ENCODE measurements at regions not wholly inside any gene's neighbourhood (a gene's known extent, or its start where the extent isn't known, plus 50 kb on each side); places are given as distances from the start of the nearest gene placed in this dataset.

DNA sequence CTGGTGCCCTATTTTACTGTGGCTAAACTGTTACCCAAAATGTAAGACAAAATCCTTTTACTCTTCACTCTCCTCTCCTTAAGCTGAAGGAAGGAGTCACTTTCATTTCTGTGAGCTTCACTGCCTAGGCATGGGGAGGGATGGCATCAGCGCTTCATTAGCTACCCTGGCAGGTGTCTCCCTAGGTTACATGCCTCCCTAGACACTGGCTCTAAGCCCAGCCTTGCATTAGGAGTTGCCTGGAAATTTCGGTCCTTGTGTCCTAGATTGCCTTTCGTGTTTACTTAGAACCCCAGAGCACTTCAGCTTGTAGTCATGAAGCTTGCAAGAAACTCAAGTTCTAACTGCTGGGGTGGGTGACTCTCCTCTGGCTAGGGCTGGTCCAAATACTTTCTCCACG, 520.5 kb upstream of the STXBP6 start:
- TF ChIP-seq EP300 (IDR thresholded peaks at IDR 0.05), result no peak
- TF ChIP-seq, protein P1, sequence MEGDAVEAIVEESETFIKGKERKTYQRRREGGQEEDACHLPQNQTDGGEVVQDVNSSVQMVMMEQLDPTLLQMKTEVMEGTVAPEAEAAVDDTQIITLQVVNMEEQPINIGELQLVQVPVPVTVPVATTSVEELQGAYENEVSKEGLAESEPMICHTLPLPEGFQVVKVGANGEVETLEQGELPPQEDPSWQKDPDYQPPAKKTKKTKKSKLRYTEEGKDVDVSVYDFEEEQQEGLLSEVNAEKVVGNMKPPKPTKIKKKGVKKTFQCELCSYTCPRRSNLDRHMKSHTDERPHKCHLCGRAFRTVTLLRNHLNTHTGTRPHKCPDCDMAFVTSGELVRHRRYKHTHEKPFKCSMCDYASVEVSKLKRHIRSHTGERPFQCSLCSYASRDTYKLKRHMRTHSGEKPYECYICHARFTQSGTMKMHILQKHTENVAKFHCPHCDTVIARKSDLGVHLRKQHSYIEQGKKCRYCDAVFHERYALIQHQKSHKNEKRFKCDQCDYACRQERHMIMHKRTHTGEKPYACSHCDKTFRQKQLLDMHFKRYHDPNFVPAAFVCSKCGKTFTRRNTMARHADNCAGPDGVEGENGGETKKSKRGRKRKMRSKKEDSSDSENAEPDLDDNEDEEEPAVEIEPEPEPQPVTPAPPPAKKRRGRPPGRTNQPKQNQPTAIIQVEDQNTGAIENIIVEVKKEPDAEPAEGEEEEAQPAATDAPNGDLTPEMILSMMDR (IDR thresholded peaks at IDR 0.05), result no peak
- no peak for TF ChIP-seq POLR2A (IDR thresholded peaks at IDR 0.05)
- no peak overlapping the region for H3K4me3 ChIP-seq
- no peak for DNase-seq
- H3K27ac ChIP-seq, result no peak overlapping the region
- H3K4me1 ChIP-seq (ENCODE audit: insufficient read depth), result no peaks in the 10 kb centered on the region
- H3K36me3 ChIP-seq, result no peaks in the 10 kb centered on the region
- WGBS, 3 donors, result 63 to 70% (median 69%) methylated on average over 4 of the region's 4 CpGs
- H3K9me3 ChIP-seq, result no peaks in the 10 kb centered on the region
- no peaks in the 10 kb centered on the region for H3K27me3 ChIP-seq
- intact Hi-C loops (cut with DNase I), result no loop called here

DNA sequence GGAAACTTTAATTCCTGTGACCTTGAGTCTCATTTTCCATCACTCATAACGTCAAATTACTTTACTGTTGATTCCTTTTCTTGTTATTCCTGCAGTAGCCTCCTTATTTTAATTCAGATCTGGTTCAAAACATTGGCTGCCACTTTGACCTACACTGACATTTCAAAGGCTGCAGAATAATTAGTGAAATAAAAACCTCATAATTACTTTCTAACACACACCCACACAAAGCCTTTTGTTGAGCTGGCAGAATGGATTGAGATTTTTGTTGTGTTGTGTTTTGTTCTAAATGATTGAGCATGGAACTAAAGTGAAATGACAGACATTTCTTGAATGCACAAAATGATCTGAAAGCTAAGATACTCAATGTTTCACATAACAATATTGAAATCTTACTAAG, 507.5 kb upstream of the STXBP6 start:
- Histone ChIP-seq H3K36me3 (no peaks in the 10 kb centered on the region), H3K27me3 (no peaks in the 10 kb centered on the region), H3K9me3 (no peaks in the 10 kb centered on the region), H3K4me1 (ENCODE audit: insufficient read depth) (no peaks in the 10 kb centered on the region), H3K4me3 (no peak overlapping the region), H3K27ac (no peak overlapping the region)
- 12 to 36% (median 20%) methylated on average over 1 of the region's 1 CpG for WGBS, 3 donors
- DNase-seq, result no peak
- intact Hi-C loops (cut with DNase I), result no loop called here
- no peak for TF ChIP-seq EP300 (IDR thresholded peaks at IDR 0.05)
- TF ChIP-seq, protein P1 (IDR thresholded peaks at IDR 0.05), result no peak
- no peak for TF ChIP-seq POLR2A (IDR thresholded peaks at IDR 0.05)

DNA sequence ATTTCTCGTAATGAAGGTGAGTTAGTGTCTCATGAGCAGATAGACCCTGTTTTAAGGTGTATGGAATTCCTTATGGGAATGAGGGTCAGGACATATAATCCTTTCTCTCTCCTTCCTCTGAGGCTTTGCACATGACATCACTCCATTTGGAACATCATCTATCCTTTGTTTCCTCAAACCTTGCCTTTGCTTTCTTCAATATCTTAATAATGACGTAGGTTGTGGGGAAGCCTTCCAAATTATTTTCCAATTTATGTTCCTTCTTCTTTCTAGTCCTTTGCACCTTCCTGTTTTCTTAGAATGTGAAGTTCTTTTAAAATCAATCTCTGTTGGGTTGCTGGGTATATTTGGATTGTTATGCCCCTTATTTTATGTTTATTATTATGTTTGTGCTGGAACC, 502.9 kb upstream of the STXBP6 start:
- H3K36me3 ChIP-seq, result no peaks in the 10 kb centered on the region
- intact Hi-C loops (cut with DNase I), result no loop called here

DNA sequence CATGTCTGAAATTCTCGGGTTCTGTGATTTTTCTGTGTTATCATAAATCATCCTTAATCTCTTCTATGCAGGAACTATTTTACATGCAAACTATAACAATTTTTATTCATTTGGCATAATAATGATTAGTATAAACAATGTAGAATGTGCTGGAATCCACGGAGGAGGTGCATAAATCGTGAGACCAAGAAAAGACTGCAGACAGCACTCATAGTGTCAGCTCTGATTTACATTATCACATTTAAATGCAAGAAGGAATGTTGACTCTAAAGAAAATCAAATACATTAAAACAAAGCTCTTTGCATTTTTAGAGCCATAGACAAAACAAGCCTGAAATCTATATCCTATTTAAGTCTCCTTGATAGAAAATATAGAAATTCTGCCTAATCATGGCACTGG, 501.7 kb upstream of the STXBP6 start:
- TF ChIP-seq, protein P1 (IDR thresholded peaks at IDR 0.05), result no peak
- TF ChIP-seq EP300 (IDR thresholded peaks at IDR 0.05) (no peak), POLR2A (IDR thresholded peaks at IDR 0.05) (no peak)
- Histone ChIP-seq H3K27ac (no peak overlapping the region), H3K36me3 (no peaks in the 10 kb centered on the region), H3K27me3 (no peaks in the 10 kb centered on the region), H3K9me3 (no peaks in the 10 kb centered on the region), H3K4me1 (ENCODE audit: insufficient read depth) (no peaks in the 10 kb centered on the region), H3K4me3 (no peak overlapping the region)
- no peak for DNase-seq
- intact Hi-C loops (cut with DNase I), result no loop called here
- WGBS, 3 donors, result 16 to 24% (median 21%) methylated on average over 3 of the region's 3 CpGs

More for the DNA sequence above, 502.9 kb upstream of the STXBP6 start:
- no peak overlapping the region for H3K27ac ChIP-seq
- no peak overlapping the region for H3K4me3 ChIP-seq
- WGBS, 3 donors, result 39 to 44% (median 41%) methylated on average over 2 of the region's 2 CpGs
- H3K27me3 ChIP-seq, result no peaks in the 10 kb centered on the region
- no peaks in the 10 kb centered on the region for H3K9me3 ChIP-seq
- TF ChIP-seq EP300 (IDR thresholded peaks at IDR 0.05) (no peak), POLR2A (IDR thresholded peaks at IDR 0.05) (no peak)
- TF ChIP-seq, protein P1 (IDR thresholded peaks at IDR 0.05), result no peak
- H3K4me1 ChIP-seq (ENCODE audit: insufficient read depth), result no peaks in the 10 kb centered on the region
- no peak for DNase-seq

DNA sequence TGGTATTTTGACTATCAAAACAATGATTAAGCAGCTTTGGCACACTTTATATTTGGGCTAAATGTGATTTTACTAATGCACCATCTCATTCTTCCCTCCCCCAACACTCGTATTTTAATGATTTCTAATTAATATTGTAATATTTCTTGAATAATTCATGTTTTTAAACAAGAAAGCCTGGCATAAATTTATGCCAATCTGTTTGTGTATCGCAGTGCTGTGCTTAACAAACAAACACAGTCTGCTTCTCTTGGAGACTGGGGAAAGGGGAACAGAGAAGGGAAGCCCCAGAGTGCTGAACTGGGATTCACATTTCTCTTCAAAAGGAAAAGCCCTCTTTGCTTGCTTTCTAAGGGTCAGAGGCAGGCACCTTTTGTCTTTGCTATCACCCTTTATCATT, 496.9 kb upstream of the STXBP6 start:
- H3K36me3 ChIP-seq, result no peaks in the 10 kb centered on the region
- H3K9me3 ChIP-seq, result no peaks in the 10 kb centered on the region
- no peaks in the 10 kb centered on the region for H3K27me3 ChIP-seq
- H3K4me3 ChIP-seq, result no peak overlapping the region
- no peak for DNase-seq
- H3K27ac ChIP-seq, result no peak overlapping the region
- WGBS, 3 donors, result 66 to 76% (median 69%) methylated on average over 2 of the region's 2 CpGs
- TF ChIP-seq EP300 (IDR thresholded peaks at IDR 0.05) (no peak), POLR2A (IDR thresholded peaks at IDR 0.05) (no peak)
- TF ChIP-seq, protein P1 (IDR thresholded peaks at IDR 0.05), result no peak
- intact Hi-C loops (cut with DNase I), result no loop called here
- no peaks in the 10 kb centered on the region for H3K4me1 ChIP-seq (ENCODE audit: insufficient read depth)
